ENCODE measurements at regions not wholly inside any gene's neighbourhood (a gene's known extent, or its start where the extent isn't known, plus 50 kb on each side); places are given as distances from the start of the nearest gene placed in this dataset.

DNA sequence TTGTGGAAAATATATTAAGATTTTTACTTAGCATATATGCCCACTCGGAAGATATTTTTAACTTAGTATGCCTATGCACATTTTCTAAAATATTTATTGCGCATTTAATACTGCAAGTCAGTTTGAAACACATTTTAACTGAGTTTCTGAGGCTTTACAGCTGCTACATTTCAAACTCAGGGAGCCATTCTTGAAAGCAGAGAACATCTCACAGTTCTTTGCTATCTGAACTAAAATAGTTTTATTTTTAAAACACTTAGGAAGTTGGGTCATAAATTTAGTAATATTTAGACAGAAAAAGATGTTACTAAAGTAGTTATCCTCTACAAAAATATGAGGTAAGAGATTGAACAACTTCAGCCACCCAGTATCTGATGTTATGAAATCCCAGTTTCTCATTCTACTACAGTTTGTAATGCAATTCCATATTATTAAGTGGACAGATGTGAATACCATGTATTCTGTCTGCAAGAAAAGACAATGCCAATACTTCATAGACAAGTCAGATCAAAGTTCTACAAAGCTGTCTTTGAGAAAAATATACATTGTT, 409.9 kb upstream of the EDIL3 start:
- TF ChIP-seq, protein P1, sequence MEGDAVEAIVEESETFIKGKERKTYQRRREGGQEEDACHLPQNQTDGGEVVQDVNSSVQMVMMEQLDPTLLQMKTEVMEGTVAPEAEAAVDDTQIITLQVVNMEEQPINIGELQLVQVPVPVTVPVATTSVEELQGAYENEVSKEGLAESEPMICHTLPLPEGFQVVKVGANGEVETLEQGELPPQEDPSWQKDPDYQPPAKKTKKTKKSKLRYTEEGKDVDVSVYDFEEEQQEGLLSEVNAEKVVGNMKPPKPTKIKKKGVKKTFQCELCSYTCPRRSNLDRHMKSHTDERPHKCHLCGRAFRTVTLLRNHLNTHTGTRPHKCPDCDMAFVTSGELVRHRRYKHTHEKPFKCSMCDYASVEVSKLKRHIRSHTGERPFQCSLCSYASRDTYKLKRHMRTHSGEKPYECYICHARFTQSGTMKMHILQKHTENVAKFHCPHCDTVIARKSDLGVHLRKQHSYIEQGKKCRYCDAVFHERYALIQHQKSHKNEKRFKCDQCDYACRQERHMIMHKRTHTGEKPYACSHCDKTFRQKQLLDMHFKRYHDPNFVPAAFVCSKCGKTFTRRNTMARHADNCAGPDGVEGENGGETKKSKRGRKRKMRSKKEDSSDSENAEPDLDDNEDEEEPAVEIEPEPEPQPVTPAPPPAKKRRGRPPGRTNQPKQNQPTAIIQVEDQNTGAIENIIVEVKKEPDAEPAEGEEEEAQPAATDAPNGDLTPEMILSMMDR (IDR thresholded peaks at IDR 0.05) = no peak
- no peak for TF ChIP-seq POLR2A (IDR thresholded peaks at IDR 0.05)

All from heart left ventricle (tissue), 13 donors.